Cardiac muscle cell (in vitro differentiated cells and primary cell): ENCODE measurements at regions not wholly inside any gene's neighbourhood (a gene's known extent, or its start where the extent isn't known, plus 50 kb on each side); places are given as distances from the start of the nearest gene placed in this dataset.

ENCODE experiments used
- DNase-seq, 2 donors: peaks; one replicate each; pipeline versions ENCODE4 v3.0.0 to v3.0.0-alpha.2; 2010 to 2017; ENCODE audit warnings: low read depth in 1 of 2, low spot score in 1 of 2
- H3K27ac ChIP-seq: fragments of 200-600 bp; sonication (generic); 2 replicates; pipeline ENCODE4 v1.5.1; 2016
- H3K27me3 ChIP-seq: fragments of 200-600 bp; sonication (generic); 2 replicates; pipeline ENCODE4 v1.6.0; 2016; ENCODE audit warnings: control low read depth
- H3K36me3 ChIP-seq: fragments of 200-600 bp; sonication (generic); 2 replicates; pipeline ENCODE4 v1.5.1; 2016; ENCODE audit warnings: control low read depth
- H3K4me1 ChIP-seq: fragments of 200-600 bp; sonication (generic); 2 replicates; pipeline ENCODE4 v1.8.1; 2017; ENCODE audit warnings: low read depth, mild to moderate bottlenecking, mixed run types
- H3K4me3 ChIP-seq: fragments of 200-600 bp; sonication (generic); 2 replicates; pipeline ENCODE4 v1.5.1; 2016; ENCODE audit warnings: mild to moderate bottlenecking
- H3K9me3 ChIP-seq: fragments of 200-600 bp; sonication (generic); 2 replicates; pipeline ENCODE4 v1.5.1; 2017; ENCODE audit warnings: low read depth, mild to moderate bottlenecking, control low read depth
- TF ChIP-seq, protein P1 (sequence below): IDR thresholded peaks from 2 replicates; pipeline ENCODE4 v1.5.1; 2012; ENCODE audit warnings: low read depth, mild to moderate bottlenecking, low read length

DNA sequence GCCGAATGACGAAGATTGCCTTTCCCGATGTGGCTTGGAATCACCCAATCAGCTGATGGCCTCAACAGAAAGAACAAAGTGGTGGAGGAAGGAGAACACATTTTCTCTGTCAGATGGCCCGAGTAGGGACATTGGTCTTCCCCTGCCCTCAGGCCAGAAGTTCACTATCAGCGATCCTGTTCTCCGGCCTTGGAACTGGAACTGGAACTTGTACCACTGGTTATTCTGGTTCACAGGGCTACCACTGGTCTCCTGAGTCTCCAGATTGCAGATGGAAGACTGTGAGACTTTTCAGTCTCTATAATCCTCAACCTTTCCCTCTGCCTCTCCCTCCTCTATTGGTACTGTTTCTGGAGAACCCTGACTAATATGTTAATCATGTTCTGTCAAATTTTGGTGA lies 180.4 kb downstream of the ANKRD30B start:
- no peaks in the 10 kb centered on the region for H3K4me1 ChIP-seq
- no peaks in the 10 kb centered on the region for H3K9me3 ChIP-seq
- H3K27me3 ChIP-seq, result no peaks in the 10 kb centered on the region
- no peak overlapping the region for H3K27ac ChIP-seq
- H3K36me3 ChIP-seq, result no peaks in the 10 kb centered on the region
- H3K4me3 ChIP-seq, result no peak overlapping the region
- TF ChIP-seq, protein P1, sequence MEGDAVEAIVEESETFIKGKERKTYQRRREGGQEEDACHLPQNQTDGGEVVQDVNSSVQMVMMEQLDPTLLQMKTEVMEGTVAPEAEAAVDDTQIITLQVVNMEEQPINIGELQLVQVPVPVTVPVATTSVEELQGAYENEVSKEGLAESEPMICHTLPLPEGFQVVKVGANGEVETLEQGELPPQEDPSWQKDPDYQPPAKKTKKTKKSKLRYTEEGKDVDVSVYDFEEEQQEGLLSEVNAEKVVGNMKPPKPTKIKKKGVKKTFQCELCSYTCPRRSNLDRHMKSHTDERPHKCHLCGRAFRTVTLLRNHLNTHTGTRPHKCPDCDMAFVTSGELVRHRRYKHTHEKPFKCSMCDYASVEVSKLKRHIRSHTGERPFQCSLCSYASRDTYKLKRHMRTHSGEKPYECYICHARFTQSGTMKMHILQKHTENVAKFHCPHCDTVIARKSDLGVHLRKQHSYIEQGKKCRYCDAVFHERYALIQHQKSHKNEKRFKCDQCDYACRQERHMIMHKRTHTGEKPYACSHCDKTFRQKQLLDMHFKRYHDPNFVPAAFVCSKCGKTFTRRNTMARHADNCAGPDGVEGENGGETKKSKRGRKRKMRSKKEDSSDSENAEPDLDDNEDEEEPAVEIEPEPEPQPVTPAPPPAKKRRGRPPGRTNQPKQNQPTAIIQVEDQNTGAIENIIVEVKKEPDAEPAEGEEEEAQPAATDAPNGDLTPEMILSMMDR, result no peak
- DNase-seq, result no peak

DNA sequence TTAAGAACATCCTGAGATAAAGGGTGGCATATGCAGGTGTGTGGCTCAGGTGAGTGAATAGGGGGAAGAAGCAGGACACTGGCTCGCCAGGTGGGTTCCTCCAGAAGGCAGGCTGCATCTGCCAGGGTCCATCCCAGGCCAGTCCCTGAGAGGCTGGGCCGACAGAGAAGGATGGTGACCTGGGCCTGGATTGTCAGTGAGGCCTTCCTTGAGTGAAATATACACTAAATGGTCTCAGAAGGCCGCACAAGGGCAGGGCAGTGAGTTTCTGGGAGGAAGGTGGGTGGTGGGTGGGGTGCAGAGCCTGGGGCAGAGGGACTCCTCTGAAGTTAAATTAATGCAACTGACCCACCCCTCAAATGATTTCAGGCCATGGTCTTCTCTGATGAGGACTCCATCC lies 182.1 kb downstream of the ANKRD30B start:
- TF ChIP-seq, protein P1, result no peak
- no peaks in the 10 kb centered on the region for H3K36me3 ChIP-seq
- H3K4me3 ChIP-seq, result no peak overlapping the region
- no peaks in the 10 kb centered on the region for H3K27me3 ChIP-seq
- no peak overlapping the region for H3K27ac ChIP-seq
- H3K9me3 ChIP-seq, result no peaks in the 10 kb centered on the region
- DNase-seq, result no peak
- no peaks in the 10 kb centered on the region for H3K4me1 ChIP-seq

DNA sequence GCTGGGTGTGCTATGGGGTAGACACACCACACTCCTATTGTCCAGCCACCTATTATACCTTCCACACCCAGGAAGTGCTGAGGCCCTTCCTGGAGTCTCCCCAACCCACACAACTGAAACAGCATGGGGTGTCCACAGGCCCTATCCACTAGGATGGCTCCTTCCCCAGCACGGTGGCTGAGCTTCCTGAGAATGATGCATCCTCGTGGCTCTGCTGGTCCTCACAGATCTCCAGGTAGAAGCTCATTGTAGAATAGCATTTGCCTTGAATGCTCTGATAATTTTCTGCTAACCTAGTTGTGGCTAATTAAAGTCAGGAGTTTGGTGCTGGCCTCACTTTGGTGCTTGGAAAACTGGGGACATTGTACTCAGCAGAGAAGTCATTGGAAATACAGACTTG lies 182.6 kb downstream of the ANKRD30B start:
- Histone ChIP-seq H3K27me3 (no peaks in the 10 kb centered on the region), H3K9me3 (no peaks in the 10 kb centered on the region), H3K4me1 (no peaks in the 10 kb centered on the region), H3K36me3 (no peaks in the 10 kb centered on the region), H3K4me3 (no peak overlapping the region), H3K27ac (no peak overlapping the region)
- no peak for DNase-seq
- TF ChIP-seq, protein P1, result no peak

DNA sequence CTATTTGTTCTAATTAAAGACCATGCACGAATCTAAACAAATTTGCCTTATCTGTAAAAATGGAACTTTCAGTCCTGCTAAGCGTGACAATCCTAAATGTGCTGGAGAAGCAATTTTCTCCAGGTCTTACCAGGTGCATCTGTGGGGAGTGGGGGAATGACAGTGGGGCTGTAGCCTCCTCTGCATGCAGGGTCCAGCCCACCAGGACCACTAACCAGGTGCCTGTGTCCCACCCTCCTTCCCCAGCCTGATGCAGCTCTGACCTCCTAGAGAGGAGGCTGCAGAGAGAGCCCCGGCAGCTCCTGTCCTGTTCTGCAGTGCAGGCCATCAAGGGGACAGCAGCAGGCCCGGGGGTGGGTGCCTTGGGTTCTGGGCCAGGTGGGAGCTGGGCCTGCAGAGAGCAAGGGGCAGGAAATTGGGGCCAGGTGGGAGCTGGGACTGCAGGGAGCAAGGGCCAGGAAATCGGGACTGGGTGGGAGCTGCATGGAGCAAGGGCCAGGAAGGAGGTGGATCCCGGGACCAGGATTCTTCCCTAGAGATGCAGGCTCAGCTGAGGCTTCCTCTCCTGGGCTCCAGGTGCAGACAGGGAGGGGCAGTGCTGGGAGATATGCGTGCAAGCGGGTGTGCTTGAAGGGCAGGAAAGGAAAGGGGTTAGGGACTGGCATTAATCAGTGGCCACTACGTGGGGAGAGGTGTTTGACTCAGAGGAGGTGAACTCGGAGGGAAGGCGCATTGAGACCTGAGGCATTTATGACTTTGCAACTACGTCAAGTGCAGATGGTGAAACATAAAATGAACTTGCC lies 185.3 kb downstream of the ANKRD30B start:
- Histone ChIP-seq H3K36me3 (no peaks in the 10 kb centered on the region), H3K9me3 (no peaks in the 10 kb centered on the region), H3K27me3 (no peaks in the 10 kb centered on the region), H3K27ac (no peak overlapping the region), H3K4me3 (no peak overlapping the region), H3K4me1 (no peaks in the 10 kb centered on the region)
- TF ChIP-seq, protein P1, result no peak
- no peak for DNase-seq

DNA sequence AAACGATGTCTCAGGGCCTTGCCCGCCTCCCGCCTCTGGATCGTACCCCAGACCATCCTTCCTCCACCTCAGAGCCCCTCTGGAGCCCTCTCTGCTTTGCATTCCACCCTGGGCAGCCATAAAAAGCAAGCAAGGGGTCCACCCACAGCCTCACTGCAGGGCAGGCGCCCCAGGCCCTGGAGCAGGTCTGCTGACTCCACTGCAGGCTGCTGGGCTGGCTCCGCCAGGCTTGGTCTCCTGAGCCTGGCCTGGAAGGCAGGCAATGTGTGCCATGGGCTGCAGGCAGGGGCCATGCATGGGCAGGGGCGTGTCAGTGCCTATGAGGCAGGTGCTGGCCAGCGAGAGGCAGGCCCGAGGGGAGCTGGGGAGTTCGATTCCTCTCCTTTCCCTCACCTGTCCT lies 186.0 kb downstream of the ANKRD30B start:
- no peaks in the 10 kb centered on the region for H3K36me3 ChIP-seq
- H3K27ac ChIP-seq, result no peak overlapping the region
- H3K4me1 ChIP-seq, result no peaks in the 10 kb centered on the region
- no peaks in the 10 kb centered on the region for H3K27me3 ChIP-seq
- H3K9me3 ChIP-seq, result no peaks in the 10 kb centered on the region
- DNase-seq, result no peak
- no peak overlapping the region for H3K4me3 ChIP-seq
- TF ChIP-seq, protein P1, result no peak
